SU-DHL-6 (cell line): ENCODE measurements at regions not wholly inside any gene's neighbourhood (a gene's known extent, or its start where the extent isn't known, plus 50 kb on each side); places are given as distances from the start of the nearest gene placed in this dataset.

Experiments used
- H2AFZ ChIP-seq: fragments of 200-600 bp; sonication (generic); 2 replicates; pipeline ENCODE4 v1.6.1; 2014; ENCODE audit warnings: low read depth, mild to moderate bottlenecking, moderate library complexity, mixed read lengths, antibody characterized with exemption, low read length; ENCODE audit not compliant: severe bottlenecking
- H3F3A ChIP-seq: fragments of 200-600 bp; shearing (Covaris generic); 2 replicates; pipeline ENCODE4 v1.6.0; 2016; ENCODE audit warnings: antibody characterized with exemption, mild to moderate bottlenecking; ENCODE audit not compliant: insufficient read depth
- H3K27ac ChIP-seq: fragments of 200-600 bp; sonication (generic); 2 replicates; pipeline ENCODE4 v1.5.1; 2016; ENCODE audit warnings: low read depth, mild to moderate bottlenecking, low read length, moderate library complexity, mixed read lengths
- H3K27me3 ChIP-seq: fragments of 200-600 bp; sonication (generic), shearing (Covaris generic); 2 replicates; pipeline ENCODE4 v1.6.0; 2014; ENCODE audit warnings: mild to moderate bottlenecking, low read length
- H3K36me3 ChIP-seq: fragments of 200-600 bp; sonication (generic); 2 replicates; pipeline ENCODE4 v1.6.1; 2014; ENCODE audit warnings: mild to moderate bottlenecking, low read length, mixed read lengths
- H3K4me2 ChIP-seq: fragments of 300-600, 200-600 bp; shearing (Covaris generic), sonication (generic); 2 replicates; pipeline ENCODE4 v1.6.0; 2014; ENCODE audit warnings: low read length, low read depth, mild to moderate bottlenecking; ENCODE audit not compliant: poor library complexity, severe bottlenecking
- H3K4me3 ChIP-seq: fragments of 200-600 bp; sonication (generic); 2 replicates; pipeline ENCODE4 v1.5.1; 2014; ENCODE audit warnings: antibody characterized with exemption, low read length, mild to moderate bottlenecking, mixed read lengths; ENCODE audit not compliant: insufficient read depth, poor library complexity, severe bottlenecking
- H3K79me2 ChIP-seq: fragments of 200-600 bp; sonication (generic); 2 replicates; pipeline ENCODE4 v1.6.1; 2014; ENCODE audit warnings: mild to moderate bottlenecking, low read length, moderate library complexity; ENCODE audit not compliant: insufficient read depth
- H3K9ac ChIP-seq: fragments of 200-600 bp; sonication (generic); 2 replicates; pipeline ENCODE4 v1.7.0; 2014; ENCODE audit warnings: mild to moderate bottlenecking, low read length
- H3K9me2 ChIP-seq: fragments of 200-600 bp; sonication (generic); replicated peaks from 2 replicates; pipeline ENCODE4 v1.6.1; 2014; ENCODE audit warnings: low read length; ENCODE audit not compliant: insufficient read depth
- H3K9me3 ChIP-seq: fragments of 200-600 bp; sonication (generic); 2 replicates; pipeline ENCODE4 v1.6.1; 2014; ENCODE audit warnings: low read length, mixed read lengths; ENCODE audit not compliant: insufficient read depth
- H4K20me1 ChIP-seq: fragments of 200-600 bp; sonication (generic); 2 replicates; pipeline ENCODE4 v1.6.1; 2014; ENCODE audit warnings: low read depth, mild to moderate bottlenecking, antibody characterized with exemption, low read length, moderate library complexity, mixed read lengths
- CTCF ChIP-seq: fragments of 200-600 bp; sonication (generic); IDR thresholded peaks from one replicate; pipeline ENCODE4 v1.5.1; 2017; ENCODE audit warnings: antibody characterized with exemption, mild to moderate bottlenecking, low read length, moderate library complexity; ENCODE audit not compliant: insufficient read depth, poor library complexity, severe bottlenecking
- EZH2phosphoT487 ChIP-seq: fragments of 200-600 bp; sonication (generic), shearing (Covaris generic); conservative IDR thresholded peaks from 2 replicates; pipeline ENCODE4 v1.6.1; 2018; ENCODE audit warnings: mild to moderate bottlenecking, antibody characterized with exemption, low read length, moderate library complexity, mixed read lengths

GRCh38 chr21:35915030-35915429, 145.3 kb downstream of the SETD4 start:
- Histone ChIP-seq H3K27ac (no peak overlapping the region), H3F3A (no peaks in the 10 kb centered on the region), H3K4me3 (no peak overlapping the region), H3K36me3 (no peaks in the 10 kb centered on the region), H3K9ac (no peak overlapping the region), H2AFZ (no peak overlapping the region), H3K9me3 (no peaks in the 10 kb centered on the region), H3K9me2 (no peaks in the 10 kb centered on the region), H3K27me3 (no peaks in the 10 kb centered on the region; the same call in 1 of the 2 replicates), H4K20me1 (no peaks in the 10 kb centered on the region), H3K79me2 (no peaks in the 10 kb centered on the region), H3K4me2 (no peak overlapping the region)
- no peak for TF ChIP-seq CTCF
- TF ChIP-seq EZH2phosphoT487 = no peak

GRCh38 chr21:35911412-35912191, 148.7 kb downstream of the SETD4 start:
- Histone ChIP-seq H3K27ac (no peak overlapping the region), H3K9ac (no peak overlapping the region), H3F3A (no peaks in the 10 kb centered on the region), H3K79me2 (no peaks in the 10 kb centered on the region), H3K36me3 (no peaks in the 10 kb centered on the region), H3K9me2 (no peaks in the 10 kb centered on the region), H3K4me3 (no peak overlapping the region), H3K27me3 (no peaks in the 10 kb centered on the region; the same call in 1 of the 2 replicates), H2AFZ (no peak overlapping the region), H3K4me2 (no peak overlapping the region), H4K20me1 (no peaks in the 10 kb centered on the region), H3K9me3 (no peaks in the 10 kb centered on the region)
- no peak for TF ChIP-seq CTCF
- no peak for TF ChIP-seq EZH2phosphoT487

GRCh38 chr21:35909456-35910223, 150.7 kb downstream of the SETD4 start:
- no peaks in the 10 kb centered on the region for H4K20me1 ChIP-seq
- no peak overlapping the region for H3K4me3 ChIP-seq
- no peaks in the 10 kb centered on the region for H3F3A ChIP-seq
- H3K4me2 ChIP-seq = no peak overlapping the region
- no peak for TF ChIP-seq CTCF
- no peak for TF ChIP-seq EZH2phosphoT487
- no peaks in the 10 kb centered on the region for H3K79me2 ChIP-seq
- no peaks in the 10 kb centered on the region for H3K36me3 ChIP-seq
- H3K27me3 ChIP-seq = no peaks in the 10 kb centered on the region; the same call in 1 of the 2 replicates
- no peak overlapping the region for H3K9ac ChIP-seq
- H3K27ac ChIP-seq = no peak overlapping the region
- no peaks in the 10 kb centered on the region for H3K9me2 ChIP-seq
- H3K9me3 ChIP-seq = no peaks in the 10 kb centered on the region
- no peak overlapping the region for H2AFZ ChIP-seq
